GM18951 (cell line): ENCODE measurements at regions not wholly inside any gene's neighbourhood (a gene's known extent, or its start where the extent isn't known, plus 50 kb on each side); places are given as distances from the start of the nearest gene placed in this dataset.

Source experiments
- POLR2A ChIP-seq: IDR thresholded peaks from 4 replicates; pipeline ENCODE4 v1.6.1; 2011; ENCODE audit warnings: mild to moderate bottlenecking; ENCODE audit not compliant: insufficient read length, insufficient read depth; ENCODE audit errors: extremely low read depth
- in situ Hi-C: fragments of 300-500 bp; cut with MboI; formaldehyde crosslinking; loops from one replicate; pipeline ENCODE4 v1.12.0; 2022; ENCODE audit warnings: low sequenced_read_pairs, mixed read lengths, inconsistent platforms; ENCODE audit not compliant: unreplicated experiment

DNA sequence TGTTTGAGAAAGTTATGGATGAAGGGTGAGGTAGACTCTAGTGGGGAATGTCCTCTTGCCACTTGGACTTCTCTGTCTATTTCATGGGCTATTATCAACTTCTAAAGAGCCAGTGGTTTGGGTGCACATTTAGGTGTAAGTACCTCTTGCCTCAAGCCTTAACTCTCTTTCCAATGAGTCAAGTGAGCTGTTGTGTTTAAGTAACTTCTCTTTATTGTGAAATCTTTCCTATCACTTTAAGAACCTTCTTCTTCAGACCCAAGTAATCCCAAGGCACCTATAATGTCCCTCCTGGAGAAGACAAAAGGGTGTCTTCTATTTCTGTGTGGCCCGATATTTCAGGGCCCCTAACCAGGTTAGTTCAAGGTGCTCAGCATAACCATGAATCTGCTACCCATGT is 90.5 kb upstream of the VPREB1 start:
- in situ Hi-C loops = no loop called here
- no peak for TF ChIP-seq POLR2A

- no peak for TF ChIP-seq POLR2A
- in situ Hi-C loops = no loop called here
Observed at GRCh38 chr22:22151308-22151707, 93.3 kb upstream of the VPREB1 start.

DNA sequence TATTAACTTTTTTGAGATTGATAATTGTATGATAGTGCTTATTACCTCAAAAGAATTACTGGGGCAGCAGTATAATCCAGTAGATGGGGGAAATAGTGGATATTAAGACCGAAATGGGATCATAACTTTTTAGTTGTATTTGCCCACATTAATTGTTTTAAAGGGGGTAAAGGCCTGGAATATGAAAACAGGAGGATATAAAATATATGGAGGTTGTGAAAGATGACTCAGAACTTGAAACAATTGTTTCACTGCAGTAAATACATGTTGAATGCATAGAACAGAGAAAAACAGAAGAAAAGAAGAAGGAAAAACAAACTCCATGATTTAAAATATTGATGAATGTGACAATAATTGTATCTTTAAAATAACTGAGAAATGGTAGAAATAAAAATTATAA is 94.1 kb upstream of the VPREB1 start:
- in situ Hi-C loops = no loop called here
- TF ChIP-seq POLR2A = no peak

GRCh38 chr22:22148905-22149304 is 95.7 kb upstream of the VPREB1 start:
- TF ChIP-seq POLR2A = no peak
- in situ Hi-C loops = no loop called here

GRCh38 chr22:22144858-22145257 is 99.7 kb upstream of the VPREB1 start:
- no peak for TF ChIP-seq POLR2A

DNA sequence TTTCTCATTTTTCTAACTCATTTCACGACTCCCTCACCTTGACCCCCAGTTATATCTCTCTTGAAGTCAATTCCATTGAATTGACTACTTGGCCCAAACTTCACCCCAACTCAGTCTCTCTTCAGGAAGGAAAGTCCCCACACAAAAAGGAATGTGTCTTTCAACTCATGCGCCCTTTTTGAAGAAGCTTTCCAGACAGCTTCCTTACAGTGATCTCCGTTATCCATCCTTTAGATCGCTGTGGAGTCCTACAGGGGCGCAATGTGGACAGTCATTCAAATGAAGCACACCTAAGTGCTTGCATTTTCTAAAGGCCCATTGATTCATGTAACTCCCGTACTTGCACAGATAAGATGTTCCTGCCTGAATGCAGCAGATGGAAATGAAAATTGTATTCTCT is 101.1 kb upstream of the VPREB1 start:
- no peak for TF ChIP-seq POLR2A
- in situ Hi-C loops = no loop called here

More at GRCh38 chr22:22144858-22145257, 99.7 kb upstream of the VPREB1 start:
- in situ Hi-C loops = no loop called here

- no peak for TF ChIP-seq POLR2A
- in situ Hi-C loops = no loop called here
Observed at GRCh38 chr22:22142661-22143060, 101.9 kb upstream of the VPREB1 start.

DNA sequence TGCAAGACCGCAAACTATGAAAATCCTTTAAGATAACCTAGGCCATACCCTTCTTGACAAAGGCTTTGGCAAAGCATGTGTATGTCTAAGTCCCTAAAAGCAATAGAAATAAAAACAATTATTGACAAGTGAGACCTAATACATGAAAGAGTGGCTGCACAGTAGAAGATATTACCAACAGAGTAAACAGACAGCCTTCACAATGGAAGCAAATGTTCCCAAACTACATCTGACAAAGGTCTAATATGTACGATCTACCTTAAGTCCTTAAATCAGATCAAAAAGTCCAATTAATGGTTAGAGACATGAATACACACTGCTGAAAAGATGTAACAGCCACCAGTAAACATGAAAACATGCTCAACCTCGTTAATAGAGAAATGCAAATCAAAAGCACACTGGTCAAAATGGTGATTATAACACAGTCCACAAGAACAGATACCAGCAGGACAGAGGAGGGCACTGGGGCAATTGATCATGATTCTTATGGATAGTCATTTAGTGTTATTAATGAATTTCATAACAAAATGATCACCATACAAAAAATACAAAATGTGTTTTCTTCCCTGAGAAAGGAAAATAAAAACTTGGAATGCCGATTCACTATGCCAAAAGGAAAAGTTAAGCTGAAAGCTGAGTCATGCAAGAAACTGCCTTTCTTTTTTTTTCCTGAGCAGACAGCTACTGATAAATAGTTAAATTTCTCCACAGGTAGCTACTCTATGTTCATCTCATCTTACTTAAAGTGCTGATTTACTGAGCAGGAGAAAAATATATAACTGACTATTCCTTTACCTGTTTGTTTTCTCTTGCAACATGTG is 102.6 kb upstream of the VPREB1 start:
- in situ Hi-C loops = no loop called here
- TF ChIP-seq POLR2A = no peak

DNA sequence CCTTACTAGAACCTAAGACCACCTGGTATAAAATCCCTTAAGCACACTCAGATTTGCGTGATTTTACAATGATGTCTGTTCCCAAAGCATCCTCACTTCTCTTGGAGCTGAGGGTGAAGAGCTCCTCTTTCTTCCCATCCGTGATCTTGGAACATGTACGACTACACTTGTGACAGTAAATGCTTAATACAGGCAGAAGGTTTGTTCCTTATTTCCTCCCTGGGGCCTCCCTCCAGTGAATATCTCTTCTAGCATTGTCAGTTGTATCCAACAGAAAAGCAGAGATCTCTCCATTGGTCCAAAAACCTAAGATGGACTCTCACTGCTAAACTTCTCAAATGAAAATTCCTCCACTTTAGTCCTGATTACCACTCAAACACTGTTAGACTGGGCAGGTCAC is 103.6 kb upstream of the VPREB1 start:
- TF ChIP-seq POLR2A = no peak
- in situ Hi-C loops = no loop called here

GRCh38 chr22:22139364-22139763 is 105.2 kb upstream of the VPREB1 start:
- in situ Hi-C loops = no loop called here
- no peak for TF ChIP-seq POLR2A

GRCh38 chr22:22138915-22139314 is 105.7 kb upstream of the VPREB1 start:
- in situ Hi-C loops = no loop called here
- TF ChIP-seq POLR2A = no peak

GRCh38 chr22:22137891-22138290 is 106.7 kb upstream of the VPREB1 start:
- TF ChIP-seq POLR2A = no peak
- in situ Hi-C loops = no loop called here

GRCh38 chr22:22133910-22134309 is 110.7 kb upstream of the VPREB1 start:
- no peak for TF ChIP-seq POLR2A
- in situ Hi-C loops = no loop called here

DNA sequence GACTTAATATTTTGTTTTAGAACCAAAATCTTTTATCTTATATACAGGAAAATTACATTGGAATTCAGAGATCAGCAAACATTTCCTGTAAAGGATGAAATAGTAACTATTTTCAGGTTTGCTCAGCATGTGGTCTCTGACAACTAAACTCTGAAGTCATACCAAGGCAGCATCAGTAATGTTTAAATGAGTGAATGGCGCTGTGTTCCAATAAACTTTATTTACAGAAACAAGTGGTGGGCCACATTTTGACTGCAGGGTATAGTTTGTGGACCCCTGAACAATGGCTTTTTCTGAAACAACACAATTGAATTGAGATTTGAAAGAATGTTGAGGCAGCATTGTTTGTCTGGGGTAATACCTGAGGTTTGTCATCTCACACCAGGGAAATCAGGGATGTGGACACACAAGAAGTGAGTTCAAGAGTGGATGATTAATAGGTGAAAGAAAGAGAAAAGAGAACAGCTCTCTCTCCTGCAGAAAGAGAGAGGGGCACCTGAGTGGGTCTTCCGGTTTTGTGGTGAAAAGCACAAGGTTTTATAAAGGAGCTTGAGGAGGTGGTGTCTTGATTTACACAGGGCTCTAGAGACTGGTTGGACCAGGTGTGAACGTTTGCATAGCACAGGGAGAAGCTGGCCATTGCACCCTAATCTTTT is 113.5 kb upstream of the VPREB1 start:
- in situ Hi-C loops = no loop called here

DNA sequence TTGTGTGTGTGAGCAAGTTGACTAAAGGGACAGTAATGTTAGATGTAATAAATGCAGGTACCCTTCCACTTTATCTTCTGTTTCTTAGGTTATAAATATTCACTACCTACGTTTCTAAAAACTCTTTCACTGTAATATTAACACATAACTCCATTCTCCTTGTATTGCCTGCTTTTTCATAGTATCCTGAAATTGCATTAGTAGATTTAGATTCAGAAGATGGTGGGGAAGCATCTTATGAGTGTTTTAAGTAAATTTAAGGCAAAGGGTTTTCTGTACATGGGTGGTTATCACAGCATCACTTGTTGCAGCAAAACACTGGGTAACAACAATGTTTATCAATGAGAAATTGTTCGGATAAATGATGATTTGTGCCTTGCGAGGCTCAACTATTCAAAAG is 115.2 kb upstream of the VPREB1 start:
- in situ Hi-C loops = no loop called here
- TF ChIP-seq POLR2A = no peak

More for the DNA sequence above, 113.5 kb upstream of the VPREB1 start:
- TF ChIP-seq POLR2A = no peak

- in situ Hi-C loops = no loop called here
- no peak for TF ChIP-seq POLR2A
Observed at GRCh38 chr22:22128440-22128839, 116.1 kb upstream of the VPREB1 start.
